ENCODE measurements at regions not wholly inside any gene's neighbourhood (a gene's known extent, or its start where the extent isn't known, plus 50 kb on each side); places are given as distances from the start of the nearest gene placed in this dataset.

GRCh38 chr9:99373912-99374311, 151.8 kb downstream of the SEC61B start:
- H3K4me1 ChIP-seq (ENCODE audit: control insufficient read depth in 2 of 2, insufficient read depth in 1 of 2, low read depth in 1 of 2, low read length in 2 of 2): peaks cover 11 to 22% of the 10 kb centered on the region in 2 donors
- no peak overlapping the region for H3K27ac ChIP-seq (replicated peaks; ENCODE audit: low read length)
- WGBS, 2 donors (ENCODE audit: extremely low coverage in 2 of 2, insufficient read length in 2 of 2, insufficient replicate concordance in 1 of 2): no CpG with 5 or more reads among the region's 5 CpGs
- DNase-seq (ENCODE audit: low spot score): no peak
- peak overlapping the region; percentile 74 for H3K18ac ChIP-seq (ENCODE audit: low read length)
- H2BK5ac ChIP-seq (ENCODE audit: low read length): no peak overlapping the region
- no peak overlapping the region for H2BK15ac ChIP-seq (ENCODE audit: low read length)
- H2BK12ac ChIP-seq (ENCODE audit: low read length): no peak overlapping the region
- H4K8ac ChIP-seq (ENCODE audit: low read depth, low read length): no peak overlapping the region
- H2AFZ ChIP-seq (ENCODE audit: low read length): no peak overlapping the region
- H3K23ac ChIP-seq (ENCODE audit: low read depth, low read length, poor library complexity): no peak overlapping the region
- no peak overlapping the region for H3K14ac ChIP-seq (ENCODE audit: low read length)
- H3K27me3 ChIP-seq (ENCODE audit: control insufficient read depth in 3 of 3, insufficient read depth in 3 of 3, low read depth in 1 of 3, low read length in 3 of 3): peaks cover 0 to 28% (median 0%) of the 10 kb centered on the region in 3 experiments
- no peaks in the 10 kb centered on the region for H3K36me3 ChIP-seq (replicated peaks in 1 of 2; ENCODE audit: control insufficient read depth in 2 of 2, insufficient read depth in 2 of 2, low read length in 2 of 2)
- no peaks in the 10 kb centered on the region for H3K9me3 ChIP-seq (replicated peaks in 1 of 2; ENCODE audit: control insufficient read depth in 2 of 2, insufficient read depth in 1 of 2, low read depth in 1 of 2, low read length in 2 of 2)
- H3K4ac ChIP-seq (ENCODE audit: low read length): no peak overlapping the region
- H3K4me3 ChIP-seq (ENCODE audit: low read length in 2 of 2): no peak overlapping the region
- H3K4me2 ChIP-seq (ENCODE audit: insufficient read depth, low read length, poor library complexity, severe bottlenecking): no peak overlapping the region
- no peak overlapping the region for H3K9ac ChIP-seq (ENCODE audit: low read depth, low read length, poor library complexity)
- no peak overlapping the region for H2BK120ac ChIP-seq (ENCODE audit: low read depth, low read length)
- H4K91ac ChIP-seq (ENCODE audit: low read depth, low read length, poor library complexity): no peak overlapping the region
- H3K79me1 ChIP-seq (ENCODE audit: low read depth, low read length): no peaks in the 10 kb centered on the region
- peak overlapping the region; percentile 90 for H2AK5ac ChIP-seq (ENCODE audit: low read depth, low read length)

DNA sequence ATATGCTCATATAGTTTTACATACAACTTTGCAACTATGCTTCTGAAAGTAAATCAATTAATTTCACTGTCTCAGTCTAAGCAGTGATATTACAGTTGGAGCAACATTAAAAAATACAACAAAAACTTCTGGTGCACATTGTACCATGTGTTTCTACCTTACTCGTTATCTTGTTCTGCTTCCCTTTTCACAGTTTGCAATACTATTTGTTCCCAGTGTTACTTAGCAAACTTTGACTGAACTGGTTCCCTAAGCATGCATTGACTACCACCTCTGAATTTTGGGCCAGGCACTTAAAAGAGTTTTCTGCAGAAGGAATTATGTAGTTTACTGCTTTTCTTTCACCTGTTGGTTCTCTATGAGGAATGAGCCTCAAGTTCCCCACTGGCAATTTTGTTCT, 152.7 kb downstream of the SEC61B start:
- no peak for DNase-seq (ENCODE audit: low spot score)
- H3K27ac ChIP-seq (replicated peaks; ENCODE audit: low read length): no peak overlapping the region
- H4K8ac ChIP-seq (ENCODE audit: low read depth, low read length): no peak overlapping the region
- no peak overlapping the region for H2BK5ac ChIP-seq (ENCODE audit: low read length)
- H3K4me2 ChIP-seq (ENCODE audit: insufficient read depth, low read length, poor library complexity, severe bottlenecking): no peak overlapping the region
- H2AFZ ChIP-seq (ENCODE audit: low read length): no peak overlapping the region
- H4K91ac ChIP-seq (ENCODE audit: low read depth, low read length, poor library complexity): no peak overlapping the region
- no peaks in the 10 kb centered on the region for H3K36me3 ChIP-seq (replicated peaks in 1 of 2; ENCODE audit: control insufficient read depth in 2 of 2, insufficient read depth in 2 of 2, low read length in 2 of 2)
- H3K4me3 ChIP-seq (ENCODE audit: low read length in 2 of 2): no peak overlapping the region
- no peak overlapping the region for H3K18ac ChIP-seq (ENCODE audit: low read length)
- H3K9ac ChIP-seq (ENCODE audit: low read depth, low read length, poor library complexity): no peak overlapping the region
- no peak overlapping the region for H3K14ac ChIP-seq (ENCODE audit: low read length)
- no peak overlapping the region for H2AK5ac ChIP-seq (ENCODE audit: low read depth, low read length)
- no peaks in the 10 kb centered on the region for H3K9me3 ChIP-seq (replicated peaks in 1 of 2; ENCODE audit: control insufficient read depth in 2 of 2, insufficient read depth in 1 of 2, low read depth in 1 of 2, low read length in 2 of 2)
- no peak overlapping the region for H2BK15ac ChIP-seq (ENCODE audit: low read length)
- no peak overlapping the region for H2BK120ac ChIP-seq (ENCODE audit: low read depth, low read length)
- WGBS, 2 donors (ENCODE audit: extremely low coverage in 2 of 2, insufficient read length in 2 of 2, insufficient replicate concordance in 1 of 2): no CpG with 5 or more reads among the region's 1 CpG
- H3K79me1 ChIP-seq (ENCODE audit: low read depth, low read length): no peaks in the 10 kb centered on the region
- no peak overlapping the region for H3K23ac ChIP-seq (ENCODE audit: low read depth, low read length, poor library complexity)
- H2BK12ac ChIP-seq (ENCODE audit: low read length): no peak overlapping the region
- peaks cover 0 to 20% (median 0%) of the 10 kb centered on the region in 3 experiments for H3K27me3 ChIP-seq (ENCODE audit: control insufficient read depth in 3 of 3, insufficient read depth in 3 of 3, low read depth in 1 of 3, low read length in 3 of 3)
- no peak overlapping the region for H3K4ac ChIP-seq (ENCODE audit: low read length)
- H3K4me1 ChIP-seq (ENCODE audit: control insufficient read depth in 2 of 2, insufficient read depth in 1 of 2, low read depth in 1 of 2, low read length in 2 of 2): peaks cover 10 to 21% of the 10 kb centered on the region in 2 donors

- H3K4ac ChIP-seq (ENCODE audit: low read length): no peak overlapping the region
- no peak overlapping the region for H2BK5ac ChIP-seq (ENCODE audit: low read length)
- no peaks in the 10 kb centered on the region for H3K36me3 ChIP-seq (replicated peaks in 1 of 2; ENCODE audit: control insufficient read depth in 2 of 2, insufficient read depth in 2 of 2, low read length in 2 of 2)
- H3K27ac ChIP-seq (replicated peaks; ENCODE audit: low read length): no peak overlapping the region
- peaks cover 10 to 21% of the 10 kb centered on the region in 2 donors for H3K4me1 ChIP-seq (ENCODE audit: control insufficient read depth in 2 of 2, insufficient read depth in 1 of 2, low read depth in 1 of 2, low read length in 2 of 2)
- DNase-seq (ENCODE audit: low spot score): no peak
- H2BK120ac ChIP-seq (ENCODE audit: low read depth, low read length): no peak overlapping the region
- no CpG with 5 or more reads among the region's 3 CpGs for WGBS, 2 donors (ENCODE audit: extremely low coverage in 2 of 2, insufficient read length in 2 of 2, insufficient replicate concordance in 1 of 2)
- no peak overlapping the region for H2BK12ac ChIP-seq (ENCODE audit: low read length)
- H3K23ac ChIP-seq (ENCODE audit: low read depth, low read length, poor library complexity): no peak overlapping the region
- no peak overlapping the region for H2AK5ac ChIP-seq (ENCODE audit: low read depth, low read length)
- no peaks in the 10 kb centered on the region for H3K79me1 ChIP-seq (ENCODE audit: low read depth, low read length)
- H3K27me3 ChIP-seq (ENCODE audit: control insufficient read depth in 3 of 3, insufficient read depth in 3 of 3, low read depth in 1 of 3, low read length in 3 of 3): peaks cover 0 to 14% (median 0%) of the 10 kb centered on the region in 3 experiments
- no peak overlapping the region for H3K4me2 ChIP-seq (ENCODE audit: insufficient read depth, low read length, poor library complexity, severe bottlenecking)
- H2AFZ ChIP-seq (ENCODE audit: low read length): no peak overlapping the region
- H2BK15ac ChIP-seq (ENCODE audit: low read length): peak overlapping the region; percentile 50
- no peak overlapping the region for H3K9ac ChIP-seq (ENCODE audit: low read depth, low read length, poor library complexity)
- no peak overlapping the region for H3K18ac ChIP-seq (ENCODE audit: low read length)
- no peak overlapping the region for H4K8ac ChIP-seq (ENCODE audit: low read depth, low read length)
- H3K9me3 ChIP-seq (replicated peaks in 1 of 2; ENCODE audit: control insufficient read depth in 2 of 2, insufficient read depth in 1 of 2, low read depth in 1 of 2, low read length in 2 of 2): no peaks in the 10 kb centered on the region
- H4K91ac ChIP-seq (ENCODE audit: low read depth, low read length, poor library complexity): no peak overlapping the region
- no peak overlapping the region for H3K14ac ChIP-seq (ENCODE audit: low read length)
- H3K4me3 ChIP-seq (ENCODE audit: low read length in 2 of 2): no peak overlapping the region
Observed at GRCh38 chr9:99375481-99375880, 153.4 kb downstream of the SEC61B start.

DNA sequence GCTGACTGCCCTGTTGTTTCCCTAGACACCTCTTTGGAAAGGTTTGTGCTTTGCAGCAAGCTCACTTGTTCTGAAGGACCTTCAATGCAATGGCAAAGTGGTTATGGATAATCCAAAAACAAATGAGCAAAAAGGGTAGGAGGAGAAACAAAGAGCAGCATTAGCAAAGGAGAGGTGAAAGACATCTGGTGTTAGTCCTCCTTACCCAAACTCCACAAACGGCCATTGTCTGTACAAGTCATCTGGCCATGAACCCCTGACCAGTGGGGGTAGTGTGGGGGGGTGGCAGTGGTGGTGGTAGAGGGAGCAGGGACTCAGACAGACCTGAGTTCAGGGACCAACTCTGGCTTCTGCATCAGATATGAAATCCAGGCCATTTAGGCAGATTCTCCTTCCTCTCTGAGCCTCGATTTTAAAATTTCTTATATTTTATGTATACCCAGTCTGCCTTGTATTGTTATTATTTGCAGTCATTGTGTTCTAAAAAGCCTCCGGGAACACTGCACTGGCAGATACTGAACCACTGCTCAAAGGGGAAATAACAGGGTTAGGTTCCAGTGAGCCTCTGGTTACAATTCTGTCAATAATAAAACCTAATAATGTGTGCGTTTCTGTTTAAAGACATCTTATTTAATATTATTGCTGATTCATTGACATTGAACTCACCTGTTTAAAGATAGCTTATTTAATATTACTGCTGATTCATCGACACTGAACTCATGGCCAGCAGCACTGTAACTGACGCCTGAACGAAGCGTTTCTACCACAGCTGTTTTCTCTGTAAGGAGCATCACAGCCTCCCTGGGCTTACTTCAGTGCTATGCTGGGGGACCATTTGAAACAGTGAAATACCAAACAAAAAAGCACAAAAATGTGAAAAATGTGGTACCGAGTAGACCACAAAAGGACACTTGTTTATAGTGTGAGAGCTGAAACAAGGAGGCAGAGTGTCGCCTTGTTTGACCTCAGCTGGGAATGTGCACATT, 156.0 kb downstream of the SEC61B start:
- no peak overlapping the region for H3K4me2 ChIP-seq (ENCODE audit: insufficient read depth, low read length, poor library complexity, severe bottlenecking)
- H4K91ac ChIP-seq (ENCODE audit: low read depth, low read length, poor library complexity): no peak overlapping the region
- DNase-seq (ENCODE audit: low spot score): peak; percentile 38
- no peaks in the 10 kb centered on the region for H3K36me3 ChIP-seq (replicated peaks in 1 of 2; ENCODE audit: control insufficient read depth in 2 of 2, insufficient read depth in 2 of 2, low read length in 2 of 2)
- H3K27me3 ChIP-seq (ENCODE audit: control insufficient read depth in 3 of 3, insufficient read depth in 3 of 3, low read depth in 1 of 3, low read length in 3 of 3): peaks cover 0 to 3% (median 0%) of the 10 kb centered on the region in 3 experiments
- H3K4ac ChIP-seq (ENCODE audit: low read length): no peak overlapping the region
- peak overlapping the region; percentile 22 for H3K27ac ChIP-seq (replicated peaks; ENCODE audit: low read length)
- H3K9ac ChIP-seq (ENCODE audit: low read depth, low read length, poor library complexity): no peak overlapping the region
- peak overlapping the region; percentile 30 for H2AFZ ChIP-seq (ENCODE audit: low read length)
- no peak overlapping the region for H3K4me3 ChIP-seq (ENCODE audit: low read length in 2 of 2)
- peaks cover 10 to 21% of the 10 kb centered on the region in 2 donors for H3K4me1 ChIP-seq (ENCODE audit: control insufficient read depth in 2 of 2, insufficient read depth in 1 of 2, low read depth in 1 of 2, low read length in 2 of 2)
- no peak overlapping the region for H3K14ac ChIP-seq (ENCODE audit: low read length)
- H4K8ac ChIP-seq (ENCODE audit: low read depth, low read length): no peak overlapping the region
- WGBS, 2 donors (ENCODE audit: extremely low coverage in 2 of 2, insufficient read length in 2 of 2, insufficient replicate concordance in 1 of 2): no CpG with 5 or more reads among the region's 10 CpGs
- H2BK5ac ChIP-seq (ENCODE audit: low read length): no peak overlapping the region
- no peak overlapping the region for H3K18ac ChIP-seq (ENCODE audit: low read length)
- no peak overlapping the region for H2AK5ac ChIP-seq (ENCODE audit: low read depth, low read length)
- H3K79me1 ChIP-seq (ENCODE audit: low read depth, low read length): no peaks in the 10 kb centered on the region
- no peak overlapping the region for H2BK15ac ChIP-seq (ENCODE audit: low read length)
- no peak overlapping the region for H3K23ac ChIP-seq (ENCODE audit: low read depth, low read length, poor library complexity)
- no peak overlapping the region for H2BK12ac ChIP-seq (ENCODE audit: low read length)
- no peak overlapping the region for H2BK120ac ChIP-seq (ENCODE audit: low read depth, low read length)
- no peaks in the 10 kb centered on the region for H3K9me3 ChIP-seq (replicated peaks in 1 of 2; ENCODE audit: control insufficient read depth in 2 of 2, insufficient read depth in 1 of 2, low read depth in 1 of 2, low read length in 2 of 2)

Measured in neuronal stem cell (in vitro differentiated cells).